Renal pelvis (tissue), 1 donor: ENCODE measurements at regions not wholly inside any gene's neighbourhood (a gene's known extent, or its start where the extent isn't known, plus 50 kb on each side); places are given as distances from the start of the nearest gene placed in this dataset.
"Not testable (repeated sequence)": the region's sequence is repeated elsewhere in the genome, so short reads cannot be mapped to it uniquely, and the experiment has no call there.

Experiments
- DNase-seq: peaks from one replicate; pipeline ENCODE4 v3.0.0-alpha.2; 2013

GRCh38 chr20:52311209-52311794 lies 119.7 kb upstream of the ZFP64 start:
- DNase-seq = no peak

- peak; percentile 15 for DNase-seq
Measured at GRCh38 chr20:52309181-52309580, 117.6 kb upstream of the ZFP64 start.

- no peak for DNase-seq
Measured at GRCh38 chr20:52306477-52306876, 114.9 kb upstream of the ZFP64 start.

GRCh38 chr20:52305858-52306257 lies 114.3 kb upstream of the ZFP64 start:
- no peak for DNase-seq

- DNase-seq = no peak
Measured at GRCh38 chr20:52305024-52305645, 113.6 kb upstream of the ZFP64 start.

- DNase-seq = no peak
Measured at GRCh38 chr20:52303281-52303950, 111.8 kb upstream of the ZFP64 start.

- DNase-seq = no peak
Measured at GRCh38 chr20:52302736-52303135, 111.2 kb upstream of the ZFP64 start.

- not testable (repeated sequence) for DNase-seq
Measured at GRCh38 chr20:52302051-52302450, 110.5 kb upstream of the ZFP64 start.

GRCh38 chr20:52295556-52295955 lies 104.0 kb upstream of the ZFP64 start:
- no peak for DNase-seq

GRCh38 chr20:52294106-52294628 lies 102.6 kb upstream of the ZFP64 start:
- no peak for DNase-seq

- no peak for DNase-seq
Measured at GRCh38 chr20:52291109-52291508, 99.5 kb upstream of the ZFP64 start.

GRCh38 chr20:52290569-52290968 lies 99.0 kb upstream of the ZFP64 start:
- DNase-seq = no peak

GRCh38 chr20:52289956-52290565 lies 98.5 kb upstream of the ZFP64 start:
- DNase-seq = no peak

GRCh38 chr20:52280407-52280806 lies 88.8 kb upstream of the ZFP64 start:
- DNase-seq = no peak

- DNase-seq = no peak
Measured at GRCh38 chr20:52279706-52280105, 88.1 kb upstream of the ZFP64 start.

GRCh38 chr20:52275181-52275691 lies 83.7 kb upstream of the ZFP64 start:
- DNase-seq = peak; percentile 69

- DNase-seq = peak; percentile 49
Measured at GRCh38 chr20:52270696-52271095, 79.1 kb upstream of the ZFP64 start.

- DNase-seq = peak; percentile 77
Measured at GRCh38 chr20:52270001-52270606, 78.5 kb upstream of the ZFP64 start.

- DNase-seq = no peak
Measured at GRCh38 chr20:52269321-52269720, 77.7 kb upstream of the ZFP64 start.

- no peak for DNase-seq
Measured at GRCh38 chr20:52268184-52268749, 76.7 kb upstream of the ZFP64 start.

- DNase-seq = no peak
Measured at GRCh38 chr20:52267418-52267817, 75.8 kb upstream of the ZFP64 start.

GRCh38 chr20:52263757-52264156 lies 72.2 kb upstream of the ZFP64 start:
- DNase-seq = no peak
